Fibroblast of gingiva (primary cell): ENCODE measurements at regions not wholly inside any gene's neighbourhood (a gene's known extent, or its start where the extent isn't known, plus 50 kb on each side); places are given as distances from the start of the nearest gene placed in this dataset.
"Not testable (repeated sequence)": the region's sequence is repeated elsewhere in the genome, so short reads cannot be mapped to it uniquely, and the experiment has no call there.

Source experiments
- DNase-seq: peaks from one replicate; pipeline ENCODE4 v3.0.0-alpha.2; 2011; ENCODE audit warnings: low read depth

DNA sequence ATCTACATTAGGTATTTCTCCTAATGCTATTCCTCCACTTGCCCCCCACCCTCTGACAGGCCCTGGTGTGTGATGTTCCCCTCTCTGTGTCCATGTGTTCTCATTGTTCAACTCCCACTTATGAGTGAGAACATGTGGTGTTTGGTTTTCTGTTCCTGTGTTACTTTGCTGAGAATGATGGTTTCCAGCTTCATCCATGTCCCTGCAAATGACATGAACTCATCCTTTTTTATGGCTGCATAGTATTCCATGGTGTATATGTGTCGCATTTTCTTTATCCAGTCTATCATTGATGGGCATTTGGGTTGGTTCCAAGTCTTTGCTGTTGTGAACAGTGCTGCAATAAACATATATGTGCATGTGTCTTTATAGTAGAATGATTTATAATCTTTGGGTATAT is 50.6 kb upstream of the GRHL3 start:
- DNase-seq, result not testable (repeated sequence)

DNA sequence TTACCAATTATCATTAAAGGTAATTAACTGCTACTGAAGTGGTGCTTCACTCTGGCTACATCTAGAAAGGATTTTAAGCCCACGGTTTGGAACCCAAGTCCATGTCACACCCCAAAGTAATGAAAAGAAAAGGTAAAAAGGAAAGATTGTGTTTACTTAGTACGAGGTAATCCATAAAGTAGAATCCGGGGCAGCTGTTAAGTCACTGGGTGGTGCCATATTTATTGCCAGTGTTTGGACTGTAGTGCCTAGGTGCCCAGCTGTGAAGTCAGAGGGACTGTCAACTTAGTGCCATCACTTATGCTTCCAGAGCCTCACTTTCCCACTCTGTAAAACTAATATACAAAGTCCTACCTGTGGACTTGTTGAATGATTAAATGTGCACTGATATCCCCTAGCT is 52.2 kb upstream of the GRHL3 start:
- DNase-seq, result no peak

DNA sequence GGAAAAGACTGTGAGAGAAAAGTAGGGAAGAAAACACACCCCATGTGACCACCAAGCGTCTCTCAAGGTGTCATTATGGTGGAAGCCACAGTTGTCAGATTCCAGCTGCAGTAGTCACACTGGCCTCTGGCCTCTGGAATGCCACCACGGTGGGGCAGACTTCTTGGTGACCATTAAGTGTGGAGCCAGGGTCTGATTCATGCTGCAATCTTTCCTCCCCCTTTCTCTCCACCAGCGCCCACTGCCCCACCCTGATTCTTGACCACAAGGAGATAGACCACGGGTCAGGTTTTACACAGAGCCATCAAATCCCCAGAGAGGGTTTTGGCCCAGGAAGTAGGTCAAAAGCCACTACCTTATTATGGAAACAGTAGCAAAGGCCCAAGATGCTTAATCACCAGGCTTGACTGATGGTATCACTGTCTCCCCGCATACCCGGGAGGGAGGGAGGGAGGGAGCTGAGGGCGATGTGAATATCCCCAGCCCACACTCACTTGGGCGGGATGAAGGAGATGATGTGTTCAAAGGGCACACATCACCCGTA is 52.7 kb upstream of the GRHL3 start:
- peak; percentile 62 for DNase-seq

DNA sequence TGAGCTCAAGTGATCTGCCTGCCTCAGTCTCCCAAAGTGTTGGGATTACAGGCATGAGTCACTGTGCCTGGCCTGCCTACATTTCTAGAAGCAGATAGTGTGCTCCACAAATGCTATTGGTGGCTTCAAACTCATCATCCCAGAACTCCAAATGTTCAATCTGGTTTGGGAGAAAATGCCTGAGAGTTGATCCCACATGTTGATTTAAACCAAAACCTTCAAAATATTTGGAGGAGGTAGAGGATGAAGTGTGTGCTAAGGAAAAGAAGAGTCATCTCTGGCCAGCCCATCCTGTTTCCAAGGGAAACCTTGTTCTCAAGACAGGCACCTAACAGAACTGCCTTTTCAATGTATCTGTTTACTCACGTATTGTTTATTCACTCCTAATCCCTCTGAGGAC is 55.4 kb upstream of the GRHL3 start:
- DNase-seq, result no peak

DNA sequence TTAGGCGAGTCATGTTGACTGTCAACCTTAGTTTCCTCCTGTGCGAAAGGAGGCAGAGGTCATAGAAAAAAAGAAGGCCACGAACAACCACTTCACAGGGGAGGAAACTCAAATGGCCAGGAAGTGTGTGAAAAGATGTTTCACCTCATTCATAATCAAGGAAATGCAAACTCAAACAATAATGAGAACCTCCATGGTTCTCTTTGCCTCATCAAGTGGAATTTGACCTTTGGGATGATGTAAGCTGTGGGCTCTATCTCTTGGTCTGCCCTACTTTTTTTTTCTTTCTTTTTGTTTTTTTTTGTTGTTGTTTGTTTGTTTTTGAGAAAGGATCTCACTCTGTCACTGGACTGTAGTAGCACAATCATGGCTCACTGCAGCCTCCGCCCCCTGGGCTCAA is 55.9 kb upstream of the GRHL3 start:
- DNase-seq, result no peak

DNA sequence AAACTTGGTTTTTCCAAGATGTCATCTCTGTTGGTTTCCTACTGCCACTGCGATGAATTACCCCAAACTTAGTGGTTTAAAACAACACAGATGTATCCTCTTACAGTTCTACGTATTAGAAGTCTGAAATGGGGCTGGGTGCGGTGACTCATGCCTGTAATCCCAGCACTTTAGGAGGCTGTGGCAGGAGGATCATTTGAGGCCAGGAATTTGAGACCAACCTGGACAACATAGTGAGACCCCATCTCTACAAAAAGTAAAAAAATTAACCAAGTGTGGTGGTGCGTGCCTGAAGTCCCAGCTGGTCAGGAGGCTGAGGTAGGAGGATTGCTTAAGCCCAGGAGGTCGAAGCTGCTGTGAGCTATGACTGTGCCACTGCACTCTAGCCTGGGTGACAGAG is 57.2 kb upstream of the GRHL3 start:
- no peak for DNase-seq

DNA sequence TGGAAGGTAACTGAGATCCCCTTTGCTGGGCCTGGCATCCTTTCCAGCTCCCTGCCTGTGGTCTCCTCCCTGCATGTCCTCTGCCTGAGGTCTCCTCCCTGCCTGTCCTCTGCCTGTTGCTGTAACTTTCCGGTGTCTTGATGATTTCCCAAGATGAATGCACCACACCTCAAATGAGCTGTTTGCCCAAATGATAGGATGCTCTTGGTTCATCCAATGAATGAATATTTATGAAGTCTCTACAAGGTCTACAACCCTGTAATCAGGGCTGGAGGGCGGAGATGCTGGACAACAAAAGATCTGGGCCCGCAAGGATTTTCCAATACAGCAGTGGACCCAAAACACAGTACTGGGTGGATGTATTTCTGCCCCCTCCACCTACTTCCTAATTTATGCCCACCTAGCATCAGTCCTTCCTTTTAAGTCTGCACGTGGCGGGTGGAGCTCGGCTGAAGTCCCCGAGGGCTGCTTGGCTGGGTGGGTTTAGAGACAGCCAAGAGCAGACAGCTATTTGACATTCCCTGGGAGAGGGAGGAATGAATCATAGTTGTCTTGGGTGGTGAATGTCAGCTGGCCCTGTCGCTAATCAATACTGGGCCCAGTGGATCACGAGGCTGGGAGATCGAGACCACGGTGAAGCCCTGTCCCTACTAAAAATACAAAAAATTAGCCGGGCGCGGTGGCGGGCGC is 60.3 kb upstream of the GRHL3 start:
- DNase-seq, result no peak

DNA sequence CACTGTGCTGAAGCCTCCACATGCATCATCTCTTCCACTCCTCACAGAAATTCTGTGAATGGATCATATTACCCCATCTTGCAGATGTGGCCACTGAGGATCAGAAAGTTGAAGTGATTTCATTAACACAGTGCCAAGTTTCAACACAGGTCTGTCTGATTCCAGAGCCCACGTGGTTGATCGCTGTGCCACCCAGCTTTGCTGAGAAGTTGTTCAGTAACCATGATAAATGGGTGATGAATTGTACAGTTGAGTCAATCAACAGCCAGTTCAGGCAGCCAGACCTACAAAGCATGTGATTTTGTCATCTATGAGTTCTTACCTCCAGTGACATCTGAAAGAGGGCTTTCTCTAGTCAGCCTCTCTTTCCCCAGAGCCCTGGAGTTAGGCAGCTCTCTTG is 61.8 kb upstream of the GRHL3 start:
- DNase-seq, result no peak

DNA sequence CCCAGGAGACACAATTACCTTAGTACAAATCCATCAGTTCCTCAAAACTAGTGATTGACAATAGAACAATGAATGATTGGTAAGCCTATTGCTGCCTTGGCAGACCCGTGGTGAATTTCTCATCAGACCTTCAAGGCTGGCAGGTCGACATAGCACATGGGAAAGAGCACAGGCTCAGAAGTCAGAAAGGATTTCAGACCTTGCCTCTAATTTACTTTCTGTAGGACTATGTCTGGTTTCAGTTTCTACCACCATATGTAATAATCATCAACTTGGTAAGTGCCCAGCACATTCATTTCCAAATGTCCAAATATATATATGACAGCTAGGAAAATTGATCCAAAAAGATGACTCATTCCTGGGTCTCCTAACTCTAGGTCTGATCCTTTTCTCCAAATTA is 62.5 kb upstream of the GRHL3 start:
- DNase-seq, result no peak

DNA sequence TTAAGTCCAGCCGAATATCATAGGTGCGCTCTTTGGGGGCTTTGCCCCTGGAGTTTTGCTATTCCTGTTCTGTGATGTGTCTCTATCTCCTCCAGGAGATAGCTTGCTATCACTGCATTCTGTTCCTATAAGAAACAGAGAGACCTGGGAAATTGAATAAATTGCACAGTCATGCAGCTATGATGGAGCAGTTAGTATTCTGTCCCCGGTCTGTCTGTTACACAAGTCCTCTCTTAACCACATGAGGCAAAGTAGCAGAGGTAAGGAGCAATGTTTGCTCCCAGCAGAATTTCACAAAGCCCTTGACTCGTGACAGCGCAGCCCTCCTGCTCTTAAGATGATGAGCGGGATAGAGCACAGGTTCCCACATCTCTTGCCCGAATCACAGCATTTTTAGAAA is 63.9 kb upstream of the GRHL3 start:
- DNase-seq, result no peak

DNA sequence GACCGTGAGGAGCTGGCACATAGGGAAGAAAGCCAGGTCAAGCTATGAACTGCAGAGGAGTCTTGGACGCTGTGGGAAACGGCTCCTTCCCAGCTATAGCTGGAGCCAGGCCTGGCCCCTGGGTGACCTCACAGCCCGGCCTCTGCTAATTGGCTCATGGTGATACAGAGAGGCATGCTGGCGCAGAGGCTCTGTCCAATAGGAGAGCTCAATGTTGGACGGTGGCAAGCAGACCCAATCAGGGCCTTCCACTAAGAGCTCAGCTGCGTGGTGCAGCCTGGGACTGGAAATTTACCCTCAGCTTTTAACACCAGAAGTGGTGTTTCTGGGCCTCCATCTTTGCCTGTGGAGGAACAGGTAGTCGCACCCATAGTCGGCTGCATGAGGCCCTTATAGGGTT is 64.4 kb upstream of the GRHL3 start:
- DNase-seq, result no peak

DNA sequence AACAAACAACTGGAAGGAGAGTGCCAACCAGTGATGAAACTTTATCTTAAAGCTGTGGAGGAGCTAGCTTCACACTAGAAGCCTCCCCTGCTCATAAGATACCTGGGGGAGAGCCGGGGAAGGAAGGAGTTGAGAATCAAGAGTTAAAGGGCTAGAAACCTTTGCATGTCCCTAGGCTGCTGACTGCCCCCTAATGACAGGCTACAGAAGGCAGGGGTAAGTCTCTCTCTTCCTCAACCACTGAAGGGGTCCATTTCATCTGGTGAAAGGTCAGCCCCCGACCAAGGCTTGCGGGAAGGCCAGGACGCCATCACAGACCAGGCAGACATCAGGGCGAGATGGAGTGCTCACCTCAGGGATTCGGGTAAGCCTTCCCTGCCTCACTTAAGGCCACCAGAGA is 65.6 kb upstream of the GRHL3 start:
- no peak for DNase-seq

DNA sequence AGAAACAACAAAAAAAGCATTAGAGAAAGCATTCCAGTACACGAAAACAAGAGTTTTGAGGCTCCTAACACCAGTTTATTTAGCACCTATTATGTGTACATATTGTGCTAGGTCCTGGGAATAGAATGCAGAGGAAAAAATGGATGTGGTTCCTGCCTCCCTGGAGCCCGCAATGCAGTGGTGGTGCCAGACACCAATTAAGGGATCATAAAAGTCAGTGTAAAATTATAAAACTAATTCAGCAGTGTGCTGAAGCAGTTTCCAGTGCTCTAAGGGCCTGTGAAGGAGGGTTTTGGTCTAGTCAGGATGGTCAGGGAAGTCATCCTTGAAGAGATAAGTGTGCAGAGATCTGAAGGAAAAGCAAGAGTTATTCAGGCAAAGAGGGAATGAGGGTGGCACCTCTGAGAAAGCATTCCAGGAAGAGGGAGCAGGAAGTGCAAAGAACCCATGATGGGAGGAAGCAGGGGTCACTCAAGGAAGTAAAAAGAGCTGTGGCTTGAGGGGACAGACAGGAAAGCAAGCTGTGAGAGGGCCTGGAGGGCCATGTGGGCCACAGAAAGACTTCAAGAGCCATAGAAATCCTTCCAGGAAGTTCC is 65.2 kb upstream of the IFNLR1 start:
- no peak for DNase-seq

DNA sequence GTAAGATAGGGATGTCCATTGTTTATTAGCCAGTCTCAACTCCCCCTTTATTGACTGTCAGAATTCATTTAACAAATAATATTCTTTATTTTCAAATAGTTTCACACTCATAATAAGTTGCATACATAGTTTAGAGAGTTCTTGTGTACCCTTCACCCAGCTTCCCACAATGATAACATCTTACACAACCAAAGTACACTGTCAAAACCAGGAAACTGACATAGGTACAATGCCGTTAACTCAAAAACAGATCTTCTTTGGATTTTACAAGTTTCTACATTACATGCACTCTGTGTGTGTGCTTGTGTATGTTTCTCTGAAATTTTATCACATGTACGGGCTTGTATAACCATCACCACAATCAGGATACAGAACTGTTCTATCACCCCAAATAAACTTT is 64.4 kb upstream of the IFNLR1 start:
- DNase-seq, result no peak

DNA sequence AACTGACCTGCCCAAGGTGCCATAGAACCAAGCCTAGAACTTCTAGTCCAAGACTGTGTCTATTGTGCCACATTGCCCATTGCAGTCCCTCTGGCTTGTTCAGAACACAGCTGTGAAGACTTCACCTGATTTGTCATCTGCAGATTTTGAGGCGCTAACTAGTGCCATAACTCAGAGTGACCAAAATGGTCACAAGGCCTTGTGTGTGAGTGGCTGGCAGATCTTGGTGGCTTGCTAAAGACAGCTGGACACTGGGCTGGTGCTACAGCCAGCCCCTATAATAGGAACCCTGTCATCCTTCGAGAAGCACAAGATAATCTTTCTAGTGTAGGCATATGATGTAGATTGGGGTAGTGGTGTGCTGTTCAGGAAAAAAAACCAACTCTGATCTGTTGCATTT is 63.7 kb upstream of the IFNLR1 start:
- no peak for DNase-seq

DNA sequence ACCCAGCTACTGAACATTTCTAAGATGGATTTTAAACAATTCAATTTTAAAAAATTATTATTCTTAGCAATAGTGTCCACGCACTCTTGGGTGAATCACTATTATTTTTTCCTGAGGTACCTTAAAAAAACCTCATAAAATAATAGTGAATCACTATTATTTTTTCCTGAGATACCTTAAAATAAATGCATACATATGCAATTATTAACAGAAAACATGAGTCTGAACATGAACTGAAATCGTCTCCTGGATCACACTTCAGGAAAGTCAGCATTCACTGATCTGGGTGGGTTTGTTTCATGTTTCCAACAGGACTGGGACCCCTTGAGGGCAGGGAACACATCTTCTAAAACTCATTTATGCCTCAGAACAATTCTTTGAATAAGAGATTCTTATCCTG is 63.1 kb upstream of the IFNLR1 start:
- no peak for DNase-seq

DNA sequence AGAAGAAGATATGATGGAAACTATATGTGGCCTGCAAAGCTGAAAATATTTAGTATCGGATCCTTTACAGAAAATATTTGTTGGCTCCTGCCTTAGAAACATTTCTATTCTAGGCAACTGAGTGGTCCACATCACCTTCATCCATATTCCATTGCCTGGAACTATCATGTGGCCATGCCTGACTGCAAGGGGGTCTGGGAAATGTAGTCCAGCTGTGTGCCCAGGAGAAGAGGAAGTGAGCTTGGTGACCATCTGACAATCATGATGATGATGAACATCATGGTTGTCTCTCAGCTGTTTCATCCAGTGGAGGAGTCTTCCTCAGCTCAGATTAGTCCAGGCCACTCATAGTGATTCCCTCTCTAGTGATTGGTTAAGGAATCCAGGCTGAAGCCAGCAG is 61.8 kb upstream of the IFNLR1 start:
- no peak for DNase-seq

DNA sequence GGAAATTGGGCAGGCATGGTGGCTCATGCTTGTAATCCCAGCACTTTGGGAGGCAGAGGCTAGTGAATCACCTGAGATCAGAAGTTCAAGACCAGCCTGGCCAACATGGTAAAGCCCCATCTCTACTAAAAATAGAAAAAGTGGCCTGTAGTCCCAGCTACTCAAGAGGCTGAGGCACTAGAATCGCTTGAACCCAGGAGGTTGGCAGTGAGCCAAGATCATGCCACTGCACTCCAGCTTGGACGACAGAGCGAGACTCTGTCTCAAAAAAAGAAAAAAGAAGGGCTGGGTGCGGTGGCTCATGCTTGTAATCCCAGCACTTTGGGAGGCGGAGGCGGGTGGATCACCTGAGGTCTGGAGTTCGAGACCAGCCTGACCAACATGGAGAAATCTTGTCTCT is 60.2 kb upstream of the IFNLR1 start:
- not testable (repeated sequence) for DNase-seq

DNA sequence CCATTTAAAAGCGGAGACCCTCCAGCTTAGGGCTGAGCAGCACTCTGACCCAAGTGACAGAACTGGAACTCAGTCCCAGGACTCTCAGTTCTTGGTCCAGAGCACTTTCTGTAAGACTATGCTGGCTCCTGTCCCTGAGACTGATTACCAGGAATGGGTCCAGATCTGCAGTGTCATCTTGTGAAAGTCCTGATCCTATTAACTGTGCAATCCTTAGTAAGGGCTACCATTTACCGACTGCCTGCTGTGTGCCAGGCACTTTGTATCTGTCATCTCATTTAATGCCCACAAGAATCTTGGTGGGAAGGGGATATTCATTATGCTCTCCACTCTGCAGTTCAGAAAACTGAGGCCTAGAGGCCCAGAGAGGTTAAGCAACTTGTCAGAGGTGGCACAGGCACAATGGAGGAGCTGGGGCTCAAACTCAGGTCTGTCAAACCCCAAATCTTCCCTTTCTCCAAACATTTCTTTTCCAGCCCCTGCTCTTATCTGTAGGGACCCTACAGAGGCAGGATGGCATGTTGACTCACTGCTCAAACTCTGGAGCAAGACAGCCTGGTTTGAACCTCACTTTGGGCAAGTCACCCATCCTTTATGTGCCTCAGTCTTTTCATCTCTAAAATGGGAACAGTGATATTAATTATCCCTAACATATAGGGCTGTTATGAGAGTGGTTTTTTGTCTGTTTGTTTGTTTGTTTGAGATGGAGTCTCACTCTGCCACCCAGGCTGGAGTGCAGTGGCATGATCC is 57.6 kb upstream of the IFNLR1 start:
- peak; percentile 14 for DNase-seq

DNA sequence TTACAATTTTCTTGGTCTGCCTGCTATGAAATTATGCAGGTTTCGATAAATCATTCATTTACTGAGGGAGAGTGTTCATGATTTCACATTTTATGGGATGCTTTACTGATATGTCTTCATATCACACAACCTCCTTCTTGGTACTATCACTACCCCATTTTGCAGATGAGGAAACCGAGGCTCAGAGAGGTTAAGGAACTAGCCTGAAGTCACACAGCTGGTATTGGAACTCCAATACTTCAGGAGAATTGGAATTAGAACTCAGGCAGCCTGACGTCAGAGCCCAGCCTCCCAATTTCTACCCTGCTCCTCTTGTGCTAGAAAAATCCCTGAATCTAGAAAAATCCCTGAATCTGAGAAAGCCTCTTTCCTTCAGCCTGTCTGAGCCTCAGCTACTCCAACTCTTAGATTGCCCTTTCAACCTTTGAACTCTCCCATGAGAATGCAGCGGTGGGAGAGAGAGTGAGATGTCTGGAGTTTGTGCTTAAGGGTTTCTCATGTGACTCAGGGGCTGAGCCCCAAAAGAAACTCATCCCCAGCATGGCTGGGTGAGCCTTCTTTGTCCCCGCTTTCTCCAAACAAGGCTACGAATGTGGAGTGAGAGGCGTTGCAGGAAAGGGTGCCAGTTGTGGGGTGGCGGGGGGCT is 50.8 kb upstream of the IFNLR1 start:
- no peak for DNase-seq

DNA sequence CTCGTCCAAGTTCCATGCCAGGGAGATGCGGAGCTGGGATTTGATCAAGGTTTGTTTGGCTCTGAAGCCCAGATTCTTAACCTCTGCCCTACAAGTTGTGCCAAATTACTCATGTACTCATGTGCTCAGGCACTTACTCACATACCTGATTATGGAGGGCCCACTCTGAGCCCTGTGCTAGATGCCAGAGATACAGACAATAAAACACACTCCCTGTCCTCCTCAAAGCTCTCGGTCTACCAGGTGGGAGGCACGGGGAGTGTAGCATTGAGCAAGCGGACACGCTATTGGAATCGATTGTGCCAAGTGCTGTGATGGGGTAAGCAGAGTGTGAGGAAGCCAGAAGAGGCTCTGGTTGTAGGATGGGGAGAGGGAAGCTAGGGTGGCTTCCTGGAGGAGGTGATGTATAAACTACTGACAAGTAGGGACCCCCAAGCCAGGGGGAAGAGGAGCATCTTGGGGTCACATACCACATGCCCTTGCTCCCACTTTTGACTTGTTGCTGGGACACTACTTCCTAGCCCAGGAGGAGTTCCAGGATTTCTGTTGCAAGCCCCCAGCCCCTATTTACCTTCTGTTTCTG is 49.8 kb upstream of the IFNLR1 start:
- DNase-seq, result peak; percentile 62
